GM23338 (cell line): ENCODE measurements at regions not wholly inside any gene's neighbourhood (a gene's known extent, or its start where the extent isn't known, plus 50 kb on each side); places are given as distances from the start of the nearest gene placed in this dataset.

Experiments used
- ATAC-seq: fragments of 200-7000 bp; cut with Tn5 transposase; 3 replicates; pipeline ENCODE4 v1.9.1; 2020
- DNase-seq: peaks from one replicate; pipeline ENCODE4 v3.0.0-alpha.2; 2015; ENCODE audit warnings: low spot score
- H2AFZ ChIP-seq: fragments of 200-600 bp; sonication (generic); 2 replicates; pipeline ENCODE4 v1.8.0; 2016; ENCODE audit warnings: antibody characterized with exemption, mild to moderate bottlenecking, moderate library complexity
- H3F3A ChIP-seq: fragments of 200-600 bp; sonication (generic); replicated peaks from 2 replicates; pipeline ENCODE4 v1.8.0; 2017; ENCODE audit warnings: antibody characterized with exemption, mixed run types, low read depth
- H3K27ac ChIP-seq: fragments of 200-600 bp; sonication (generic); 2 replicates; pipeline ENCODE4 v1.6.1; 2016; ENCODE audit warnings: low read depth
- H3K27me3 ChIP-seq: fragments of 200-600 bp; sonication (generic); 2 replicates; pipeline ENCODE4 v1.8.0; 2016; ENCODE audit warnings: mild to moderate bottlenecking, mixed run types, moderate library complexity; ENCODE audit not compliant: insufficient read depth
- H3K36me3 ChIP-seq: fragments of 200-600 bp; sonication (generic); 2 replicates; pipeline ENCODE4 v1.8.0; 2016; ENCODE audit warnings: mild to moderate bottlenecking; ENCODE audit not compliant: insufficient read depth
- H3K4me1 ChIP-seq: fragments of 200-600 bp; sonication (generic); 2 replicates; pipeline ENCODE4 v1.8.0; 2016; ENCODE audit warnings: mild to moderate bottlenecking, moderate library complexity; ENCODE audit not compliant: insufficient read depth
- H3K4me2 ChIP-seq: fragments of 200-600 bp; sonication (generic); 2 replicates; pipeline ENCODE4 v1.7.1; 2017; ENCODE audit warnings: mixed run types
- H3K4me3 ChIP-seq: fragments of 200-600 bp; sonication (generic); 2 replicates; pipeline ENCODE4 v1.6.1; 2016; ENCODE audit warnings: mixed run types
- H3K79me2 ChIP-seq: fragments of 200-600 bp; sonication (generic); replicated peaks from 2 replicates; pipeline ENCODE4 v1.8.0; 2017; ENCODE audit warnings: mild to moderate bottlenecking; ENCODE audit not compliant: insufficient read depth
- H3K9me2 ChIP-seq: fragments of 200-600 bp; sonication (generic); 2 replicates; pipeline ENCODE4 v1.8.0; 2017; ENCODE audit not compliant: insufficient read depth
- H4K20me1 ChIP-seq: fragments of 200-600 bp; sonication (generic); replicated peaks from 2 replicates; pipeline ENCODE4 v1.8.0; 2017; ENCODE audit warnings: mild to moderate bottlenecking; ENCODE audit not compliant: insufficient read depth
- H3K27ac Mint-ChIP-seq: 2 replicates; pipeline ENCODE4 v1.8.0; 2020; ENCODE audit warnings: inconsistent platforms, mild to moderate bottlenecking, moderate library complexity, mixed read lengths
- H3K27me3 Mint-ChIP-seq: 3 replicates; pipeline ENCODE4 v1.8.0; 2022; ENCODE audit warnings: low read depth, mild to moderate bottlenecking, moderate library complexity, mixed read lengths, inconsistent platforms; ENCODE audit not compliant: insufficient read depth, poor library complexity
- H3K36me3 Mint-ChIP-seq: 3 replicates; pipeline ENCODE4 v1.8.0; 2021; ENCODE audit warnings: low read depth, mild to moderate bottlenecking, inconsistent platforms, moderate library complexity, mixed read lengths
- H3K4me1 Mint-ChIP-seq: 3 replicates; pipeline ENCODE4 v1.8.0; 2020; ENCODE audit warnings: mild to moderate bottlenecking, inconsistent platforms, mixed read lengths
- H3K4me3 Mint-ChIP-seq: 3 replicates; pipeline ENCODE4 v1.8.0; 2021; ENCODE audit warnings: moderate library complexity, mild to moderate bottlenecking, inconsistent platforms, mixed read lengths
- H3K9me3 Mint-ChIP-seq: 3 replicates; pipeline ENCODE4 v1.8.0; 2020; ENCODE audit warnings: moderate library complexity, mild to moderate bottlenecking, inconsistent platforms, mixed read lengths
- CREB1 ChIP-seq: fragments of 250-450 bp; sonication (Bioruptor Pico); IDR thresholded peaks from 2 replicates; pipeline ENCODE4 v1.5.0; 2020; ENCODE audit warnings: low read depth, mild to moderate bottlenecking, moderate library complexity
- EZH2phosphoT487 ChIP-seq: fragments of 200-600 bp; sonication (generic); IDR thresholded peaks from one replicate; pipeline ENCODE4 v1.8.1; 2018; ENCODE audit warnings: antibody characterized with exemption; ENCODE audit not compliant: unreplicated experiment
- JUNB ChIP-seq: IDR thresholded peaks from one replicate; pipeline ENCODE4 v1.6.1; 2016; ENCODE audit warnings: antibody characterized with exemption; ENCODE audit not compliant: unreplicated experiment
- NANOG ChIP-seq: IDR thresholded peaks from 2 replicates; pipeline ENCODE4 v1.6.1; 2016; ENCODE audit warnings: antibody characterized with exemption, borderline replicate concordance
- POLR2AphosphoS5 ChIP-seq: IDR thresholded peaks from 2 replicates; pipeline ENCODE4 v1.6.1; 2016; ENCODE audit warnings: antibody characterized with exemption, low read depth
- STAT1 ChIP-seq: IDR thresholded peaks from one replicate; pipeline ENCODE4 v1.6.1; 2016; ENCODE audit warnings: antibody characterized with exemption; ENCODE audit not compliant: unreplicated experiment
- ZNF114 ChIP-seq: fragments of 250-450 bp; sonication (Bioruptor Pico); IDR thresholded peaks from 2 replicates; pipeline ENCODE4 v1.5.0; 2020; ENCODE audit warnings: mild to moderate bottlenecking, moderate library complexity
- ZNF331 ChIP-seq: fragments of 250-450 bp; sonication (Bioruptor Pico); IDR thresholded peaks from 2 replicates; pipeline ENCODE4 v1.5.0; 2020; ENCODE audit warnings: low read depth, mild to moderate bottlenecking, moderate library complexity
- TF ChIP-seq, protein P1 (sequence below): fragments of 250-450 bp; sonication (Bioruptor Pico); IDR thresholded peaks from 2 replicates; pipeline ENCODE4 v1.5.0; 2020; ENCODE audit warnings: mild to moderate bottlenecking, moderate library complexity
- TF ChIP-seq, protein P2 (sequence below), 2 experiments: fragments of 200-600 bp in 1 of 2; sonication (generic) in 1 of 2; conservative IDR thresholded peaks; 2 replicates each; pipeline versions ENCODE4 v1.5.1 to v1.6.1; 2016 to 2017; ENCODE audit warnings: antibody characterized with exemption in 2 of 2, low read depth in 2 of 2, mild to moderate bottlenecking in 2 of 2, moderate library complexity in 1 of 2
- TF ChIP-seq, protein P3 (sequence below): IDR thresholded peaks from 2 replicates; pipeline ENCODE4 v1.6.1; 2016; ENCODE audit warnings: antibody characterized with exemption

DNA sequence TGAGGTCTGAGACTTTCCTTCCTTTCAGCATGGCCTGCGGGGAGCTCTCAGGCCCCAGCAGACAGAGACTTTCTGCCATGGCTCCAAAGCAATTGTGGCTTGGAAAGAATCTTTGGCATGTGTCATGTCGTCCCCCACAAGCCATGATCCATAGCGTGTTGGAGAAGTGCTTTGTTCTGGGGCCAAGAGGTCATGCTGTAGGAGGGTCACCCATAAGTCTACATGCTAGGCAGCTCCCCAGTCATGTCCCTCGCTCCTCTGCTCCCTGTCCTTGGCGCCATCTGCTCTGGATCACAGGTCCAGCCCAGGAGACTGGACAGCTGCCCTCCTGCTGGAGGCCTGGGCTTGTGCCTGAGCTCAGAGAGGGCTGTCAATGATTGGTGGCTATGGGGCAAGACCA lies 78.8 kb upstream of the LCLAT1 start:
- no peaks in the 10 kb centered on the region for H3K4me1 Mint-ChIP-seq
- DNase-seq (no peak), ATAC-seq (no peak)
- Histone ChIP-seq H4K20me1 (no peaks in the 10 kb centered on the region), H3K27me3 (no peaks in the 10 kb centered on the region), H3K27ac (no peak overlapping the region), H2AFZ (no peak overlapping the region), H3K4me2 (no peak overlapping the region), H3K9me2 (0 out of 2 replicates have a peak, but pooled peaks cover 4% of the 10 kb centered on the region), H3K4me3 (no peak overlapping the region), H3K79me2 (no peaks in the 10 kb centered on the region), H3F3A (no peaks in the 10 kb centered on the region), H3K36me3 (no peaks in the 10 kb centered on the region), H3K4me1 (no peaks in the 10 kb centered on the region)
- H3K9me3 Mint-ChIP-seq: no peaks in the 10 kb centered on the region
- TF ChIP-seq ZNF114: no peak
- H3K27ac Mint-ChIP-seq: no peak overlapping the region
- no peaks in the 10 kb centered on the region for H3K27me3 Mint-ChIP-seq
- no peaks in the 10 kb centered on the region for H3K36me3 Mint-ChIP-seq
- no peak overlapping the region for H3K4me3 Mint-ChIP-seq

GRCh38 chr2:30371028-30371689 lies 75.9 kb upstream of the LCLAT1 start:
- no peaks in the 10 kb centered on the region for H3K27me3 Mint-ChIP-seq
- Histone ChIP-seq H3K9me2 (0 out of 2 replicates have a peak, but pooled peaks cover 4% of the 10 kb centered on the region), H3K27me3 (no peaks in the 10 kb centered on the region), H2AFZ (no peak overlapping the region), H3K4me1 (no peaks in the 10 kb centered on the region), H4K20me1 (no peaks in the 10 kb centered on the region), H3K27ac (no peak overlapping the region), H3K36me3 (no peaks in the 10 kb centered on the region), H3K4me2 (no peak overlapping the region), H3F3A (no peaks in the 10 kb centered on the region), H3K79me2 (no peaks in the 10 kb centered on the region), H3K4me3 (no peak overlapping the region)
- H3K4me3 Mint-ChIP-seq: no peak overlapping the region
- DNase-seq (no peak), ATAC-seq (no peak)
- H3K36me3 Mint-ChIP-seq: no peaks in the 10 kb centered on the region
- no peaks in the 10 kb centered on the region for H3K9me3 Mint-ChIP-seq
- no peak overlapping the region for H3K27ac Mint-ChIP-seq
- no peaks in the 10 kb centered on the region for H3K4me1 Mint-ChIP-seq
- TF ChIP-seq POLR2AphosphoS5 (no peak), ZNF331 (CRISPR knock-in tag) (no peak), EZH2phosphoT487 (no peak), NANOG (no peak), ZNF114 (no peak), CREB1 (CRISPR knock-in tag) (no peak), STAT1 (no peak), JUNB (no peak)
- TF ChIP-seq, protein P1, sequence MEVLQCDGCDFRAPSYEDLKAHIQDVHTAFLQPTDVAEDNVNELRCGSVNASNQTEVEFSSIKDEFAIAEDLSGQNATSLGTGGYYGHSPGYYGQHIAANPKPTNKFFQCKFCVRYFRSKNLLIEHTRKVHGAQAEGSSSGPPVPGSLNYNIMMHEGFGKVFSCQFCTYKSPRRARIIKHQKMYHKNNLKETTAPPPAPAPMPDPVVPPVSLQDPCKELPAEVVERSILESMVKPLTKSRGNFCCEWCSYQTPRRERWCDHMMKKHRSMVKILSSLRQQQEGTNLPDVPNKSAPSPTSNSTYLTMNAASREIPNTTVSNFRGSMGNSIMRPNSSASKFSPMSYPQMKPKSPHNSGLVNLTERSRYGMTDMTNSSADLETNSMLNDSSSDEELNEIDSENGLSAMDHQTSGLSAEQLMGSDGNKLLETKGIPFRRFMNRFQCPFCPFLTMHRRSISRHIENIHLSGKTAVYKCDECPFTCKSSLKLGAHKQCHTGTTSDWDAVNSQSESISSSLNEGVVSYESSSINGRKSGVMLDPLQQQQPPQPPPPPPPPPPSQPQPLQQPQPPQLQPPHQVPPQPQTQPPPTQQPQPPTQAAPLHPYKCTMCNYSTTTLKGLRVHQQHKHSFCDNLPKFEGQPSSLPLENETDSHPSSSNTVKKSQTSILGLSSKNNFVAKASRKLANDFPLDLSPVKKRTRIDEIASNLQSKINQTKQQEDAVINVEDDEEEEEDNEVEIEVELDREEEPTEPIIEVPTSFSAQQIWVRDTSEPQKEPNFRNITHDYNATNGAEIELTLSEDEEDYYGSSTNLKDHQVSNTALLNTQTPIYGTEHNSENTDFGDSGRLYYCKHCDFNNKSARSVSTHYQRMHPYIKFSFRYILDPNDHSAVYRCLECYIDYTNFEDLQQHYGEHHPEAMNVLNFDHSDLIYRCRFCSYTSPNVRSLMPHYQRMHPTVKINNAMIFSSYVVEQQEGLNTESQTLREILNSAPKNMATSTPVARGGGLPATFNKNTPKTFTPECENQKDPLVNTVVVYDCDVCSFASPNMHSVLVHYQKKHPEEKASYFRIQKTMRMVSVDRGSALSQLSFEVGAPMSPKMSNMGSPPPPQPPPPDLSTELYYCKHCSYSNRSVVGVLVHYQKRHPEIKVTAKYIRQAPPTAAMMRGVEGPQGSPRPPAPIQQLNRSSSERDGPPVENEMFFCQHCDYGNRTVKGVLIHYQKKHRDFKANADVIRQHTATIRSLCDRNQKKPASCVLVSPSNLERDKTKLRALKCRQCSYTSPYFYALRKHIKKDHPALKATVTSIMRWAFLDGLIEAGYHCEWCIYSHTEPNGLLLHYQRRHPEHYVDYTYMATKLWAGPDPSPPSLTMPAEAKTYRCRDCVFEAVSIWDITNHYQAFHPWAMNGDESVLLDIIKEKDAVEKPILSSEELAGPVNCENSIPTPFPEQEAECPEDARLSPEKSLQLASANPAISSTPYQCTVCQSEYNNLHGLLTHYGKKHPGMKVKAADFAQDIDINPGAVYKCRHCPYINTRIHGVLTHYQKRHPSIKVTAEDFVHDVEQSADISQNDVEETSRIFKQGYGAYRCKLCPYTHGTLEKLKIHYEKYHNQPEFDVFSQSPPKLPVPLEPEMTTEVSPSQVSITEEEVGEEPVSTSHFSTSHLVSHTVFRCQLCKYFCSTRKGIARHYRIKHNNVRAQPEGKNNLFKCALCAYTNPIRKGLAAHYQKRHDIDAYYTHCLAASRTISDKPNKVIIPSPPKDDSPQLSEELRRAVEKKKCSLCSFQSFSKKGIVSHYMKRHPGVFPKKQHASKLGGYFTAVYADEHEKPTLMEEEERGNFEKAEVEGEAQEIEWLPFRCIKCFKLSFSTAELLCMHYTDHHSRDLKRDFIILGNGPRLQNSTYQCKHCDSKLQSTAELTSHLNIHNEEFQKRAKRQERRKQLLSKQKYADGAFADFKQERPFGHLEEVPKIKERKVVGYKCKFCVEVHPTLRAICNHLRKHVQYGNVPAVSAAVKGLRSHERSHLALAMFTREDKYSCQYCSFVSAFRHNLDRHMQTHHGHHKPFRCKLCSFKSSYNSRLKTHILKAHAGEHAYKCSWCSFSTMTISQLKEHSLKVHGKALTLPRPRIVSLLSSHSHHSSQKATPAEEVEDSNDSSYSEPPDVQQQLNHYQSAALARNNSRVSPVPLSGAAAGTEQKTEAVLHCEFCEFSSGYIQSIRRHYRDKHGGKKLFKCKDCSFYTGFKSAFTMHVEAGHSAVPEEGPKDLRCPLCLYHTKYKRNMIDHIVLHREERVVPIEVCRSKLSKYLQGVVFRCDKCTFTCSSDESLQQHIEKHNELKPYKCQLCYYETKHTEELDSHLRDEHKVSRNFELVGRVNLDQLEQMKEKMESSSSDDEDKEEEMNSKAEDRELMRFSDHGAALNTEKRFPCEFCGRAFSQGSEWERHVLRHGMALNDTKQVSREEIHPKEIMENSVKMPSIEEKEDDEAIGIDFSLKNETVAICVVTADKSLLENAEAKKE (CRISPR knock-in tag): no peak
- TF ChIP-seq, protein P2, sequence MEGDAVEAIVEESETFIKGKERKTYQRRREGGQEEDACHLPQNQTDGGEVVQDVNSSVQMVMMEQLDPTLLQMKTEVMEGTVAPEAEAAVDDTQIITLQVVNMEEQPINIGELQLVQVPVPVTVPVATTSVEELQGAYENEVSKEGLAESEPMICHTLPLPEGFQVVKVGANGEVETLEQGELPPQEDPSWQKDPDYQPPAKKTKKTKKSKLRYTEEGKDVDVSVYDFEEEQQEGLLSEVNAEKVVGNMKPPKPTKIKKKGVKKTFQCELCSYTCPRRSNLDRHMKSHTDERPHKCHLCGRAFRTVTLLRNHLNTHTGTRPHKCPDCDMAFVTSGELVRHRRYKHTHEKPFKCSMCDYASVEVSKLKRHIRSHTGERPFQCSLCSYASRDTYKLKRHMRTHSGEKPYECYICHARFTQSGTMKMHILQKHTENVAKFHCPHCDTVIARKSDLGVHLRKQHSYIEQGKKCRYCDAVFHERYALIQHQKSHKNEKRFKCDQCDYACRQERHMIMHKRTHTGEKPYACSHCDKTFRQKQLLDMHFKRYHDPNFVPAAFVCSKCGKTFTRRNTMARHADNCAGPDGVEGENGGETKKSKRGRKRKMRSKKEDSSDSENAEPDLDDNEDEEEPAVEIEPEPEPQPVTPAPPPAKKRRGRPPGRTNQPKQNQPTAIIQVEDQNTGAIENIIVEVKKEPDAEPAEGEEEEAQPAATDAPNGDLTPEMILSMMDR (conservative IDR thresholded peaks at IDR 0.05; ENCODE audit: low read depth in 2 of 2): no peak
- TF ChIP-seq, protein P3, sequence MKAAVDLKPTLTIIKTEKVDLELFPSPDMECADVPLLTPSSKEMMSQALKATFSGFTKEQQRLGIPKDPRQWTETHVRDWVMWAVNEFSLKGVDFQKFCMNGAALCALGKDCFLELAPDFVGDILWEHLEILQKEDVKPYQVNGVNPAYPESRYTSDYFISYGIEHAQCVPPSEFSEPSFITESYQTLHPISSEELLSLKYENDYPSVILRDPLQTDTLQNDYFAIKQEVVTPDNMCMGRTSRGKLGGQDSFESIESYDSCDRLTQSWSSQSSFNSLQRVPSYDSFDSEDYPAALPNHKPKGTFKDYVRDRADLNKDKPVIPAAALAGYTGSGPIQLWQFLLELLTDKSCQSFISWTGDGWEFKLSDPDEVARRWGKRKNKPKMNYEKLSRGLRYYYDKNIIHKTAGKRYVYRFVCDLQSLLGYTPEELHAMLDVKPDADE: no peak
